Muscle layer of duodenum (tissue), 2 donors: ENCODE measurements at regions not wholly inside any gene's neighbourhood (a gene's known extent, or its start where the extent isn't known, plus 50 kb on each side); places are given as distances from the start of the nearest gene placed in this dataset.

Source experiments
- H3K27ac ChIP-seq: one replicate; pipeline ENCODE4 v1.7.0; 2013; ENCODE audit warnings: mild to moderate bottlenecking, low read length
- H3K27me3 ChIP-seq: one replicate; pipeline ENCODE4 v1.7.0; 2013; ENCODE audit warnings: low read depth, mild to moderate bottlenecking, control low read depth, low read length
- H3K36me3 ChIP-seq, 2 donors: one replicate each; pipeline ENCODE4 v1.7.0; 2013; ENCODE audit warnings: low read length in 2 of 2, control low read depth in 1 of 2, mild to moderate bottlenecking in 1 of 2; ENCODE audit not compliant: insufficient read depth in 2 of 2, control insufficient read depth in 1 of 2
- H3K4me1 ChIP-seq, 2 donors: one replicate each; pipeline ENCODE4 v1.7.0; 2013; ENCODE audit warnings: low read length in 2 of 2, mild to moderate bottlenecking in 2 of 2, control low read depth in 1 of 2, moderate library complexity in 1 of 2; ENCODE audit not compliant: insufficient read depth in 2 of 2, control insufficient read depth in 1 of 2
- H3K4me3 ChIP-seq, 2 donors: one replicate each; pipeline ENCODE4 v1.7.0; 2013; ENCODE audit warnings: low read length in 2 of 2, low read depth in 1 of 2, mild to moderate bottlenecking in 1 of 2
- H3K9me3 ChIP-seq, 2 donors: one replicate each; pipeline ENCODE4 v1.7.0; 2013; ENCODE audit warnings: low read length in 2 of 2, control low read depth in 1 of 2, mild to moderate bottlenecking in 1 of 2; ENCODE audit not compliant: control insufficient read depth in 1 of 2
- donor health status: healthy.

DNA sequence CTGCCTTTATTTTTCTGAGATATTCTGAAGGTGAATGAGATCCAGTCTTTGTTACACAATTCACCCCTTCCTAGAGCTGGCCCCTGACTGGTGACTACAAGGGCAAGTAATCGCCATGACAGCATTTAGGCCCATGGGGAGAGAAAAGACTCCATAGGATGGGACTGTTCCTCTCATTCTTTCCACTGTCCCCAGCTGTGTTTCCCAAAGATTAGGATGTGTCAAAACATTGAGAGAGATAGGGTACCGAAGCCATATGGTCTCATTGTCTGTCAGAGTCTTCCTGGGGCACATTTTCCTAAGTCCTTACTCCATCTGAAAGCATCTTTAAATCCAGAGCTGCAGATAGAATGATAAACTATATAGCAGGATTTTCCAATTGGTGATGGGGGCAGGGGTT lies 423.5 kb downstream of the OMA1 start:
- Histone ChIP-seq H3K27ac (no peak overlapping the region), H3K9me3 (no peaks in the 10 kb centered on the region), H3K4me1 (no peaks in the 10 kb centered on the region)

DNA sequence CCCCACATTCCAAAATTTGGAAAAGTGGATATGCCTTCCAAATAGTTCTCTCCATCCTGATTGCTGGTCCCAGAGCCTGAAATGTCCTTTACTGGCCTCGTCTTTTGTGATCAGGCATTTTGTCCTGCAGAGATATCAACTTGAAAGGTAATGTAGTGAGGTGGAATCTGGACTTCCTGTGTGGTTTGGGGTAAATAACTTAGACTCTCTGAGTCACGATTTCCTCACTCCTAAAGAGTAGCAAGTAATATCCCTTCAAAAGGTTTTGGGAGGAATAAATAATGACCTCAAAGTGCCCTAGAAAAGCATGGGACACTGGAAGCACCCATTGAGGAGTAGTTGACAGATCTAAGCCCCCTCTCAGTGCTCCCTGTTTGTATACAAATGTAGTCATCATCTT lies 426.6 kb downstream of the OMA1 start:
- no peak overlapping the region for H3K27ac ChIP-seq
- H3K9me3 ChIP-seq = no peaks in the 10 kb centered on the region
- no peaks in the 10 kb centered on the region for H3K36me3 ChIP-seq
- H3K27me3 ChIP-seq = no peaks in the 10 kb centered on the region
- no peak overlapping the region for H3K4me3 ChIP-seq
- no peaks in the 10 kb centered on the region for H3K4me1 ChIP-seq

More for the DNA sequence above, 423.5 kb downstream of the OMA1 start:
- Histone ChIP-seq H3K36me3 (no peaks in the 10 kb centered on the region), H3K27me3 (no peaks in the 10 kb centered on the region), H3K4me3 (no peak overlapping the region)

DNA sequence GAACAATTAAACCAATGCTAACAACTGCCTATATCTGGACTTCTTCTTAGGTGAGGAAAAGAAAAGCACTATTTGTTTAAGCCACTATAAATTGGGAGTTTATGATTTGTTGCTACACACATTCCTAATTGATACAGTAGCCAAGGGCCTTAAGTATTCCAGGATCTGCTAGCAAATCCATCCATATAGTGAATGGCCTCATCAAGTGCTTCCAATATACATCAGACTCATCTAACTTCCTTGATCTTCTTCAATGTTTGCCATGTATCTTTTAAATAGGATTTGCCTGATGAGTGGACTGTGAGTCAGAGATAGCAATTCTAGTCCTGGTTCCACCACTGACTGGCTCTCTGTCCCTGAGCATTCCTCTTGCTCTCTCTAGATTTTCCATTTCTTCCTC lies 430.2 kb downstream of the OMA1 start:
- H3K27me3 ChIP-seq = no peaks in the 10 kb centered on the region
- H3K4me1 ChIP-seq = no peaks in the 10 kb centered on the region
- H3K27ac ChIP-seq = no peak overlapping the region
- no peaks in the 10 kb centered on the region for H3K9me3 ChIP-seq
- no peak overlapping the region for H3K4me3 ChIP-seq
- no peaks in the 10 kb centered on the region for H3K36me3 ChIP-seq

DNA sequence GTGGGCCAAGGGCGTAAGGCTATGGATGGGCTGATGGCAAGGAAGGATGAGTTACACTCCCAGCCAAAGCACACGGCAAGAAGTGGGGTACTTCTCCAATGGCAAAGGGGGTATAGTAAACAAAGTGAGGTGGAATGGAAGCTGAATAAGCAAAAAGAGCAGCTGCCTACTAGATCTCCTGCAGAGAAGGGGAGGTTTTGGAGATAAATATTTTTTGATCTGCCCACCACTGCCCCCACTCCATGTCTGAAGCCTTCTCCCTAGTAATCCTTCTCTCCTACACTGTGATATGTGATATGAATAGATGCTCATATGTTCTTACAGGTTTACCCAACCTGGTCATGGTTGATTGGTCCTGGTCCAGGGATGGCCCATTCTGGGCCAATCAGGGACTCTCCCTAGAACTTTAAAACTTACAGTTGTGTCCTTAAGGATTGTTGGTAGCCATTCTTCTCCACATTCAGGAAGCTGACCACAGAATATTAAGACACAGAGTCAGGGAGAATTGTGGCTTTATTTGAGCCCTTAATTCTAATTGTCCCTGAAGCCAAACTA lies 436.8 kb downstream of the OMA1 start:
- H3K36me3 ChIP-seq = no peaks in the 10 kb centered on the region
- H3K9me3 ChIP-seq = no peaks in the 10 kb centered on the region
- H3K4me3 ChIP-seq = no peak overlapping the region
- H3K27me3 ChIP-seq = no peaks in the 10 kb centered on the region
- H3K27ac ChIP-seq = no peak overlapping the region
- H3K4me1 ChIP-seq = no peaks in the 10 kb centered on the region

DNA sequence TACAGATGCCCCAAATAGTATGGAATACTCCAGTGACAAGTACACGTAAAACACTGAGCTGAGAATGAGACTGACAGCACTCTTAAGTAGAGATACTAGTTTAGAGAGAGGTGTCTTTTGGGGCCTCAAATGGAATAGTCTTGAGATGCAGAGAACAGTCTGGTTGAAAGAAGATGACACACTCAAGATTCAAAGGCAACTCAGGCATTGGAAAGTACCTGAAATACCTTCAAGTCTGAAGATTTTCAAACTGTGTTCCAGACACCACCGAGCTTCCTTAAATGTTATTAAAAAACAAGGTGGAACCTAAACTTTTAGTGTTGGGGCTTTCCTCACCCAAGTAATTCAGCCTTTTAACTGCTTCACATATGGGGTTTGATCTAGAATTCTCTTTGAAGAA lies 437.7 kb downstream of the OMA1 start:
- Histone ChIP-seq H3K9me3 (no peaks in the 10 kb centered on the region), H3K36me3 (no peaks in the 10 kb centered on the region), H3K4me1 (no peaks in the 10 kb centered on the region), H3K27ac (no peak overlapping the region), H3K4me3 (no peak overlapping the region), H3K27me3 (no peaks in the 10 kb centered on the region)

DNA sequence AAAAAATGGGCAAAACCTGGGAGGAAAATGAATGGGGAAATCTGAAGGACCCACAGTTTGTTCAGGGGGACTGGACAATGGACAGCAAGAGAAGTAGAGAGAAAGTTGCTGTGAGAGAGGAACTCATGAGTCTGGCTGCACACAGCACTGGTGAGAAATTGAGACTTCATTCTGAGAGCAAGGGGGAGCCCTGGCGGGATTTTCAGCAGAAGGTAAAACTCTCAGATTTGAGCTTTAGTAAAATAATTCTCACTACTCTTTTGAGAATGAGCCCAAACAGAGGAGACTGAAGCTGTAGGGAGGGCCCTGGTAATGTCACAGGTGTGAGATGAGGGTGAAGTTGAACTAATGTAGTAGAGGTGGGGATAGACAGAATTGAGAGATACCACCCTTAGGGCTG lies 438.6 kb downstream of the OMA1 start:
- Histone ChIP-seq H3K36me3 (no peaks in the 10 kb centered on the region), H3K27me3 (no peaks in the 10 kb centered on the region), H3K9me3 (no peaks in the 10 kb centered on the region), H3K27ac (no peak overlapping the region), H3K4me3 (no peak overlapping the region), H3K4me1 (no peaks in the 10 kb centered on the region)

DNA sequence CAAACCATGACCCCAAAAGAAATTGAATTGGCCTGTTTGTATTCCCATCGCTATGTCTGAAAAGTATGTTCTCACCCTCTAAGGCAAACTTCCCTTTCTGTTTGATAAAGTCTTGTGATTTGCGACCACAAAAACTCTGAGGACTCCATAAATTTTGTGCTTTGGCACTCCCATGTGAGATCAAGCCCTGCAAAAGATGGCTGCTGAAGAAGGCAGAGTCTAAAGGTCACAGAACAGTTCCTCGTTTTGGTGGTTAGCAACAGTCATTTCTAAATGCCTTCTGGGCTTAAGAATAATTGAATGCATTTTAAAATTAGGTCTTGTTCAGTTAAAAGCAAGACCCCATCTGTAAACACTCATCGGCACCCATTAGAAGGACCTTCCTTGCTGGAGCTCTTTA lies 441.6 kb downstream of the OMA1 start:
- H3K4me1 ChIP-seq = no peaks in the 10 kb centered on the region
- no peak overlapping the region for H3K27ac ChIP-seq
- no peaks in the 10 kb centered on the region for H3K36me3 ChIP-seq
- H3K9me3 ChIP-seq = no peaks in the 10 kb centered on the region
- no peak overlapping the region for H3K4me3 ChIP-seq
- no peaks in the 10 kb centered on the region for H3K27me3 ChIP-seq

DNA sequence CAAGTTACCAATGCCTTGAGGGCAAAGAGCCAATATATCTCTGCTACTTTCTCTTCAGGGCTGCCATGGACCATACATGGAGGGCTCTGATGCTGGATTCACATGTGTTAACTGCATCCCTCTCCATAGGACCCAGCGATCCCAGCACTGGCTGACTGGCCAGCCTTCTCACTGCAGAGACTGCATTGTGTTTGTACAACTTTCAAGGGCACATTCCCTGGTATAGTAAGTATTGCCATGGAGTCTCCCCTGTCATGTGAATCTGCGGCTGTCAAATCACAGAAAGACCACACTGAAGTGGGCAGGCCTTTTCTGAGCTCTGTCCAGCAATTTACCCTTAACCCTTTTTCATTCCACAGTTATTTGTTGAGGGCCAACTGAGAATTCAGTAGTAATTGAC lies 449.8 kb downstream of the OMA1 start:
- Histone ChIP-seq H3K4me1 (no peaks in the 10 kb centered on the region), H3K27me3 (no peaks in the 10 kb centered on the region)

DNA sequence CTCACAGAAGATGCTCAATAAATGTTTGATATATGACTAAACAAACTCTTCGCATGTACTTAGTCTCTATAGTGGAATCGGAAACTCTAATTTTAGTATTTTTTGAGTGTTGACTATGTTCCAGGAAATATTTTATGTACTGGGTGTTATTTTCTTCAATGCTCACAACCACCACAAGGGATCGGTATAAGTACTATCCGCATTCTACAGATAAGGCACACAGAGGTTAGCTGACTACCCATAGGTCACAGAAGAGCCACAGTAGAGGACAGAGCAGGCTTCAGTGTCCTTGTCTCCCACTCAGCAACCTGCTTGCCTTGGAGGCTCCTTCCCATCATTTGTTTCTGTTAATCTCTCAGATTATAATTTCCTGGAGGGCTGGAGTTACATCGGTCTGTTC lies 451.3 kb downstream of the OMA1 start:
- Histone ChIP-seq H3K36me3 (no peaks in the 10 kb centered on the region), H3K4me1 (no peaks in the 10 kb centered on the region), H3K4me3 (no peak overlapping the region), H3K9me3 (no peaks in the 10 kb centered on the region), H3K27me3 (no peaks in the 10 kb centered on the region), H3K27ac (no peak overlapping the region)

More for the DNA sequence above, 449.8 kb downstream of the OMA1 start:
- H3K9me3 ChIP-seq = no peaks in the 10 kb centered on the region
- H3K27ac ChIP-seq = no peak overlapping the region
- no peak overlapping the region for H3K4me3 ChIP-seq
- no peaks in the 10 kb centered on the region for H3K36me3 ChIP-seq

DNA sequence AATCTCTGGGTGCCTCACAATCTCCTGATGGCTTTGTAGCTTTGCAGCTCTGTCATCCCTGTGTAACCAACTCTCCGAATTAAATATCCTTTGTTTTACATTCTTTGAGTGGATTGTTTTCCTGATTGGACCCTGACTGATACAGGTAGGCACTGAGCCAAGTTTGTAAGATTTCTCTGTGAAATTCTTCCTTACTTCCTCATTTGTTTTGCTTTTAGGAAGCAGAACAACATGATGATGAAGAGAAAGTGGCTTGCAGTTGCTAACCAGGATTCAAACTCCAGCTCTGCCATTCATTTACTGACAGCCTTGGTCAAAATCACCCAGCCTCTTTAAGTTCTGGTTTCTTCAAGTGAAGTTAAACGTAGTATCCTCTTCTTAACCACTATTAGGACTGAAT lies 452.3 kb downstream of the OMA1 start:
- Histone ChIP-seq H3K9me3 (no peaks in the 10 kb centered on the region), H3K4me3 (no peak overlapping the region), H3K36me3 (no peaks in the 10 kb centered on the region), H3K27ac (no peak overlapping the region), H3K27me3 (no peaks in the 10 kb centered on the region), H3K4me1 (no peaks in the 10 kb centered on the region)

DNA sequence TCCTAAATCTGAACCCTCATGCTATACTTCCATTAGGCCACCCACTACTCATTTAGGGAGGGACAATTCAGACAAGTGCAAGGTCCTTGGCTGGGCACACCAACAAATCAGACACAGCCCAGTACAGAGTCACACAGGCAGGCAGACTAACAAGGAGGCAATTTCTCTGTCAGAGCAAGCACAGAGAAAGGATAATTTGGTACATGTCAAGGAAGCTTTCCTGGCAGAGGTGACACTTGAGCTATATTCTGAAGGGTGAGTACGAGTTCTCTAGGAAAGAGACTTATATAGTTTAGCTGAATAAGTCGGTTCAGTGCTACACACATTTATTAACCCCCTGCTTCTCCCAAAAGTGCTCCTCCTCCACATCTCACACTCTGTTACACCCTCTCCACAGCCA lies 455.9 kb downstream of the OMA1 start:
- no peaks in the 10 kb centered on the region for H3K4me1 ChIP-seq
- no peaks in the 10 kb centered on the region for H3K9me3 ChIP-seq
- no peak overlapping the region for H3K4me3 ChIP-seq
- no peak overlapping the region for H3K27ac ChIP-seq
- no peaks in the 10 kb centered on the region for H3K36me3 ChIP-seq
- no peaks in the 10 kb centered on the region for H3K27me3 ChIP-seq

DNA sequence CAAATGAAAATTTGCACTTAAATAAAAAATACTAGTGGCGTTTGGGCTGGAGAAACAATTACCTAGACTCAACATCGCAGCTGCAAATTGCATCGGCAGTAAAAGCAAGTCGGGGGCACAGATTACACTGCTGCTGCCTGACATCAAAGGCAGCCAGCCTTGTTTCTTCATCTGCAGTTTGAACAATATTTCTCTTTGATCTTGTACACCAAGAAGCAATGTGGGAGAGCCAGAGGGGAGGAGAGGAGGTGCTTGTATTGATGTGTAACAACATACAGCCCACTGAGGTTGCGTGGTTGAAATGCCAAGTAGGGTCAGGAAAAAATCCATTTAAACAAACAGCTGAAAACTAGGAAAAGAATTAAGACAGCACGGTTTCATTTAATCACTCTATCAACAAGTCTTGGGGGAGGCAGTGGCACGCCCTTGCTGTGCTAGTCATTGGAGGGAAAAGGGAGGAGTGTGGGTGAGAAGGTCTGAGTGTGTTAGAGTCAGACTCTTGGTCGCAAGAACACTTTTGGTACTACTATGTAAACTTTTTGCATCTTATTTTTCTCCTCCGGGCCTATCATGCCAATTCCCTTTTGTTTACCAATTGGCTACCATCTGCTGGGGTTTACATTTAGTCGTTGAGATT lies 456.5 kb downstream of the OMA1 start:
- Histone ChIP-seq H3K4me1 (no peaks in the 10 kb centered on the region), H3K27ac (no peak overlapping the region), H3K4me3 (no peak overlapping the region), H3K27me3 (no peaks in the 10 kb centered on the region), H3K36me3 (no peaks in the 10 kb centered on the region), H3K9me3 (no peaks in the 10 kb centered on the region)
